GM23338 (cell line): ENCODE measurements at regions not wholly inside any gene's neighbourhood (a gene's known extent, or its start where the extent isn't known, plus 50 kb on each side); places are given as distances from the start of the nearest gene placed in this dataset.

Source experiments
- ATAC-seq: fragments of 200-7000 bp; cut with Tn5 transposase; 3 replicates; pipeline ENCODE4 v1.9.1; 2020
- DNase-seq: peaks from one replicate; pipeline ENCODE4 v3.0.0-alpha.2; 2015; ENCODE audit warnings: low spot score
- H2AFZ ChIP-seq: fragments of 200-600 bp; sonication (generic); 2 replicates; pipeline ENCODE4 v1.8.0; 2016; ENCODE audit warnings: antibody characterized with exemption, mild to moderate bottlenecking, moderate library complexity
- H3F3A ChIP-seq: fragments of 200-600 bp; sonication (generic); replicated peaks from 2 replicates; pipeline ENCODE4 v1.8.0; 2017; ENCODE audit warnings: antibody characterized with exemption, mixed run types, low read depth
- H3K27ac ChIP-seq: fragments of 200-600 bp; sonication (generic); 2 replicates; pipeline ENCODE4 v1.6.1; 2016; ENCODE audit warnings: low read depth
- H3K27me3 ChIP-seq: fragments of 200-600 bp; sonication (generic); 2 replicates; pipeline ENCODE4 v1.8.0; 2016; ENCODE audit warnings: mild to moderate bottlenecking, mixed run types, moderate library complexity; ENCODE audit not compliant: insufficient read depth
- H3K36me3 ChIP-seq: fragments of 200-600 bp; sonication (generic); 2 replicates; pipeline ENCODE4 v1.8.0; 2016; ENCODE audit warnings: mild to moderate bottlenecking; ENCODE audit not compliant: insufficient read depth
- H3K4me1 ChIP-seq: fragments of 200-600 bp; sonication (generic); 2 replicates; pipeline ENCODE4 v1.8.0; 2016; ENCODE audit warnings: mild to moderate bottlenecking, moderate library complexity; ENCODE audit not compliant: insufficient read depth
- H3K4me2 ChIP-seq: fragments of 200-600 bp; sonication (generic); 2 replicates; pipeline ENCODE4 v1.7.1; 2017; ENCODE audit warnings: mixed run types
- H3K4me3 ChIP-seq: fragments of 200-600 bp; sonication (generic); 2 replicates; pipeline ENCODE4 v1.6.1; 2016; ENCODE audit warnings: mixed run types
- H3K79me2 ChIP-seq: fragments of 200-600 bp; sonication (generic); replicated peaks from 2 replicates; pipeline ENCODE4 v1.8.0; 2017; ENCODE audit warnings: mild to moderate bottlenecking; ENCODE audit not compliant: insufficient read depth
- H3K9me2 ChIP-seq: fragments of 200-600 bp; sonication (generic); 2 replicates; pipeline ENCODE4 v1.8.0; 2017; ENCODE audit not compliant: insufficient read depth
- H4K20me1 ChIP-seq: fragments of 200-600 bp; sonication (generic); replicated peaks from 2 replicates; pipeline ENCODE4 v1.8.0; 2017; ENCODE audit warnings: mild to moderate bottlenecking; ENCODE audit not compliant: insufficient read depth
- H3K27ac Mint-ChIP-seq: 2 replicates; pipeline ENCODE4 v1.8.0; 2020; ENCODE audit warnings: inconsistent platforms, mild to moderate bottlenecking, moderate library complexity, mixed read lengths
- H3K27me3 Mint-ChIP-seq: 3 replicates; pipeline ENCODE4 v1.8.0; 2022; ENCODE audit warnings: low read depth, mild to moderate bottlenecking, moderate library complexity, mixed read lengths, inconsistent platforms; ENCODE audit not compliant: insufficient read depth, poor library complexity
- H3K36me3 Mint-ChIP-seq: 3 replicates; pipeline ENCODE4 v1.8.0; 2021; ENCODE audit warnings: low read depth, mild to moderate bottlenecking, inconsistent platforms, moderate library complexity, mixed read lengths
- H3K4me1 Mint-ChIP-seq: 3 replicates; pipeline ENCODE4 v1.8.0; 2020; ENCODE audit warnings: mild to moderate bottlenecking, inconsistent platforms, mixed read lengths
- H3K4me3 Mint-ChIP-seq: 3 replicates; pipeline ENCODE4 v1.8.0; 2021; ENCODE audit warnings: moderate library complexity, mild to moderate bottlenecking, inconsistent platforms, mixed read lengths
- H3K9me3 Mint-ChIP-seq: 3 replicates; pipeline ENCODE4 v1.8.0; 2020; ENCODE audit warnings: moderate library complexity, mild to moderate bottlenecking, inconsistent platforms, mixed read lengths
- ETS1 ChIP-seq: IDR thresholded peaks from 2 replicates; pipeline ENCODE4 v1.6.1; 2016; ENCODE audit warnings: antibody characterized with exemption
- EZH2 ChIP-seq: fragments of 200-600 bp; sonication (generic); IDR thresholded peaks from one replicate; pipeline ENCODE4 v1.8.0; 2017; ENCODE audit warnings: antibody characterized with exemption, mild to moderate bottlenecking, low read depth; ENCODE audit not compliant: unreplicated experiment
- EZH2phosphoT487 ChIP-seq: fragments of 200-600 bp; sonication (generic); IDR thresholded peaks from one replicate; pipeline ENCODE4 v1.8.1; 2018; ENCODE audit warnings: antibody characterized with exemption; ENCODE audit not compliant: unreplicated experiment
- NANOG ChIP-seq: IDR thresholded peaks from 2 replicates; pipeline ENCODE4 v1.6.1; 2016; ENCODE audit warnings: antibody characterized with exemption, borderline replicate concordance
- POLR2AphosphoS5 ChIP-seq: IDR thresholded peaks from 2 replicates; pipeline ENCODE4 v1.6.1; 2016; ENCODE audit warnings: antibody characterized with exemption, low read depth
- ZNF114 ChIP-seq: fragments of 250-450 bp; sonication (Bioruptor Pico); IDR thresholded peaks from 2 replicates; pipeline ENCODE4 v1.5.0; 2020; ENCODE audit warnings: mild to moderate bottlenecking, moderate library complexity
- ZNF331 ChIP-seq: fragments of 250-450 bp; sonication (Bioruptor Pico); IDR thresholded peaks from 2 replicates; pipeline ENCODE4 v1.5.0; 2020; ENCODE audit warnings: low read depth, mild to moderate bottlenecking, moderate library complexity
- ZNF462 ChIP-seq: fragments of 250-450 bp; sonication (Bioruptor Pico); IDR thresholded peaks from 2 replicates; pipeline ENCODE4 v1.5.0; 2020; ENCODE audit warnings: mild to moderate bottlenecking, moderate library complexity

GRCh38 chr4:178953447-178954120, 1511.3 kb upstream of the AGA start:
- no peaks in the 10 kb centered on the region for H3K4me1 ChIP-seq
- H4K20me1 ChIP-seq: no peaks in the 10 kb centered on the region
- H3K27me3 Mint-ChIP-seq: peaks cover 6% of the 10 kb centered on the region
- no peak overlapping the region for H3K4me2 ChIP-seq
- no peak for DNase-seq
- no peaks in the 10 kb centered on the region for H3K36me3 ChIP-seq
- no peak overlapping the region for H3K27ac Mint-ChIP-seq
- no peak overlapping the region for H3K4me3 Mint-ChIP-seq
- no peaks in the 10 kb centered on the region for H3F3A ChIP-seq
- no peaks in the 10 kb centered on the region for H3K27me3 ChIP-seq
- H3K4me1 Mint-ChIP-seq: no peaks in the 10 kb centered on the region
- TF ChIP-seq ZNF114 (CRISPR knock-in tag) (no peak), ZNF331 (CRISPR knock-in tag) (no peak), NANOG (no peak), POLR2AphosphoS5 (no peak), EZH2phosphoT487 (no peak), ZNF462 (CRISPR knock-in tag) (no peak), ETS1 (no peak), EZH2 (no peak)
- peaks cover 21% of the 10 kb centered on the region for H3K9me3 Mint-ChIP-seq
- H3K4me3 ChIP-seq: no peak overlapping the region
- H3K9me2 ChIP-seq: 0 out of 2 replicates have a peak, but pooled peaks cover 3% of the 10 kb centered on the region
- H3K27ac ChIP-seq: no peak overlapping the region
- no peak for ATAC-seq
- H3K36me3 Mint-ChIP-seq: peaks cover 16% of the 10 kb centered on the region
- no peak overlapping the region for H2AFZ ChIP-seq
- H3K79me2 ChIP-seq: no peaks in the 10 kb centered on the region
